Right lobe of liver (tissue), 6 donors: ENCODE measurements at regions not wholly inside any gene's neighbourhood (a gene's known extent, or its start where the extent isn't known, plus 50 kb on each side); places are given as distances from the start of the nearest gene placed in this dataset.

Experiments
- ATAC-seq, 4 donors: fragments of 200-7000 bp; cut with Tn5 transposase; one replicate each; pipeline ENCODE4 v1.9.1; 2020; ENCODE audit warnings: mild to moderate bottlenecking in 4 of 4, moderate library complexity in 4 of 4
- DNase-seq, 3 donors: peaks; one replicate each; pipeline ENCODE4 v3.0.0-alpha.2; 2020
- H3K27ac ChIP-seq, 3 donors: fragments of 200-600 bp; one replicate each; pipeline ENCODE4 v1.8.0; 2022
- H3K27me3 ChIP-seq, 2 donors: fragments of 200-600 bp; one replicate each; pipeline ENCODE4 v1.8.0; 2022
- H3K36me3 ChIP-seq, 4 donors: fragments of 200-600 bp; sonication (generic) in 1 of 4; one replicate each; pipeline versions ENCODE4 v1.5.1 to v1.8.0; 2017 to 2022; ENCODE audit warnings: control low read depth in 1 of 4
- H3K4me1 ChIP-seq, 4 donors: fragments of 200-600 bp; sonication (generic) in 1 of 4; one replicate each; pipeline versions ENCODE4 v1.5.1 to v1.8.0; 2017 to 2022; ENCODE audit warnings: control low read depth in 1 of 4
- H3K4me3 ChIP-seq, 3 donors: fragments of 200-600 bp; one replicate each; pipeline ENCODE4 v1.8.0; 2022
- H3K9me3 ChIP-seq, 4 donors: fragments of 200-600 bp; sonication (generic) in 1 of 4; one replicate each; pipeline versions ENCODE4 v1.5.1 to v1.8.0; 2017 to 2022; ENCODE audit warnings: control low read depth in 1 of 4
- POLR2A ChIP-seq: fragments of 450-650 bp; IDR thresholded peaks from one replicate; pipeline ENCODE4 v1.6.1; 2017; ENCODE audit warnings: antibody characterized with exemption, mild to moderate bottlenecking
- WGBS: methylation state at CpG from one replicate; pipeline ENCODE4 v1.1.6; 2018; ENCODE audit warnings: low coverage, low lambda C conversion rate; ENCODE audit not compliant: insufficient coverage; ENCODE audit errors: missing lambda C conversion rate; 5-methylcytosine and 5-hydroxymethylcytosine counted together
- intact Hi-C, 2 donors: fragments of 100-400 bp; cut with DNase I; formaldehyde crosslinking; loops; one replicate each; pipeline versions ENCODE4 v1.11.2 to v1.14.1; 2022
- TF ChIP-seq, protein P1 (sequence below), 4 donors: fragments of 200-600 bp in 3 of 4; fragments of 450-650 bp in 1 of 4; IDR thresholded peaks; one replicate each; pipeline versions ENCODE4 v1.5.1 to v1.8.0; 2016 to 2022; ENCODE audit warnings: antibody characterized with exemption in 4 of 4, mild to moderate bottlenecking in 2 of 4
- donor health status: DM: no; HTN: yes; CAD: no.
- donor health status: DM: no; HTN: no; CAD: no.
- donor health status: DM: no; HTN: no; CAD: no.
- donor health status: DM: no; HTN: yes; CAD: no.
- donor health status: DM: no; HTN: yes; CAD: no.

DNA sequence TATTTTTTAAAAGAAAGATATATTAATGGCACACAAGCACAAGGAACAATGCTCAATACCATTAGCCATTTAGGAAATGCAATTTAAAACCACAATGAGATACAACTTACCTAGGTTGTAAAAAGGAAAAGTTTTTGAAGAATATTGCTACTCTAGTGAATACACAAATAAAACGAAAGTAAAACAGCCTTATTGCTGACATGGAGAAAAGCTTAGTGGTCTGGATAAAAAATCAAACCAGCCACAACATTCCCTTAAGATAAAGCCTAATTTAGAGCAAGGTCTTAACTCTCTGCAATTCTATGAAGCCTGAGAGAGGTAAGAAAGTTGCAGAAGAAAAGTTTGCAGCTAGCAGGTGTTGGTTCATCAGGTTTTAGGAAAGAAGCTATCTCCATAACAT, 892.7 kb upstream of the ALCAM start:
- Histone ChIP-seq H3K4me1 (no peaks in the 10 kb centered on the region), H3K36me3 (no peaks in the 10 kb centered on the region), H3K4me3 (no peak overlapping the region), H3K27ac (no peak overlapping the region), H3K27me3 (no peaks in the 10 kb centered on the region), H3K9me3 (no peaks in the 10 kb centered on the region)
- ATAC-seq (no peak), DNase-seq (no peak)
- 38% methylated on average over 1 of the region's 1 CpG for WGBS
- intact Hi-C loops: no loop called here
- no peak for TF ChIP-seq POLR2A
- TF ChIP-seq, protein P1, sequence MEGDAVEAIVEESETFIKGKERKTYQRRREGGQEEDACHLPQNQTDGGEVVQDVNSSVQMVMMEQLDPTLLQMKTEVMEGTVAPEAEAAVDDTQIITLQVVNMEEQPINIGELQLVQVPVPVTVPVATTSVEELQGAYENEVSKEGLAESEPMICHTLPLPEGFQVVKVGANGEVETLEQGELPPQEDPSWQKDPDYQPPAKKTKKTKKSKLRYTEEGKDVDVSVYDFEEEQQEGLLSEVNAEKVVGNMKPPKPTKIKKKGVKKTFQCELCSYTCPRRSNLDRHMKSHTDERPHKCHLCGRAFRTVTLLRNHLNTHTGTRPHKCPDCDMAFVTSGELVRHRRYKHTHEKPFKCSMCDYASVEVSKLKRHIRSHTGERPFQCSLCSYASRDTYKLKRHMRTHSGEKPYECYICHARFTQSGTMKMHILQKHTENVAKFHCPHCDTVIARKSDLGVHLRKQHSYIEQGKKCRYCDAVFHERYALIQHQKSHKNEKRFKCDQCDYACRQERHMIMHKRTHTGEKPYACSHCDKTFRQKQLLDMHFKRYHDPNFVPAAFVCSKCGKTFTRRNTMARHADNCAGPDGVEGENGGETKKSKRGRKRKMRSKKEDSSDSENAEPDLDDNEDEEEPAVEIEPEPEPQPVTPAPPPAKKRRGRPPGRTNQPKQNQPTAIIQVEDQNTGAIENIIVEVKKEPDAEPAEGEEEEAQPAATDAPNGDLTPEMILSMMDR (IDR thresholded peaks at IDR 0.05): no peak

DNA sequence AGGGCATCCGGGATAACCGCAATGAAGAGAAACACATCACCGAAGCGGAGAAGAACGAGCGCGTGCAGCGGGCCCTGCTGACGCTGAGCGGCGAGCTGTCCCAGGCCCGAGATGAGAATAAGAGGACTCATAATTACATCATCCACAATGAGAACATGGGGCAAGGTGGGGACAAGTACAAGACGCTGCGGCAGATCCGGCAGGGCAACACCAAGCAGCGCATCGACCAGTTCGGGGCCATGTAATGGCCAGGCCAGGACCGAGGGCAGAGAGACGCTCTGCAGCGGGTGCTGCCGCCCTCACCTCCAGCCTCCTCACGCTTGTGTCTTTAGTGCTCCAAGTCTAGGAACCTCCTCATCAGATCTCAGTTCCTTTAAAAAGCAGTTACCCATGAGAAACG, 863.7 kb upstream of the ALCAM start:
- DNase-seq: no peak

DNA sequence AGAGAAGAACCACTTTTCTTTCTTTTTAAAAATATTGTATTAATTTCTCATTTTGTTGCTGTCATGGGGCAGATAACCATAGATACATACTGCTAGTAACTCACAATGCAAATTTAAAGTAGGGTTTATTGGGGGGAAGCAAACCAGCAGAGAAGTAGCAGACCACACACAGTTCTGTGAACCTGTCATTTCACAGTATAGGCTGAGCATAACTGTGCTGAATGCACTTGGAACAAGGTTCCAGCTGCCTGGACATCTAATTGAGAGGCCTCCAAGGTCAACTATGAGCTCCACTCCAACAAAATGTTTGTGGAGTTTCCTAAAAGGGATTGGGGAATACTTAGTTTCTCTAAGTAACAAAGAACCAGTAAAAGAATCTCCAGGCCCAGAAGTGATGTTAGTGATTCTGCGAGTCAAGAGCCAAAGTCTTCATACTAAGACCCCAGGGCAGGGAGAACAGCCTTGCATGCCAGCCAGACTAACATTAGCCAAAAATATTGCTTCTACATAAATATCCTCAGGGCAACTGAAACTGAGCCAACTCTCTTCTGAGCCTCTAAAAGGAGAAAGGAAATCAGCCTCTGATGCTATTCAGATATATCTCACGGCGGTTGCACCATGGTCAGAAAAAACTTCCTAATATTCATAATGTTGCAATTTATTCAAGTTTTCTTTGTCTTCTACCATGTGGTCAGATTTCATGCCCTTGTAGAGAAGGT, 856.4 kb upstream of the ALCAM start:
- DNase-seq: no peak
- Histone ChIP-seq H3K36me3 (no peaks in the 10 kb centered on the region), H3K27me3 (no peaks in the 10 kb centered on the region), H3K4me1 (no peaks in the 10 kb centered on the region), H3K27ac (no peak overlapping the region), H3K4me3 (no peak overlapping the region), H3K9me3 (no peaks in the 10 kb centered on the region)
- WGBS: 89% methylated on average over 3 of the region's 3 CpGs
- no peak for ATAC-seq
- intact Hi-C loops: no loop called here
- no peak for TF ChIP-seq POLR2A
- TF ChIP-seq, protein P1 (IDR thresholded peaks at IDR 0.05): no peak

More for the DNA sequence above, 863.7 kb upstream of the ALCAM start:
- H3K4me3 ChIP-seq: no peak overlapping the region
- ATAC-seq: peak in 1 of 4 donors; percentile 26
- H3K27me3 ChIP-seq: no peaks in the 10 kb centered on the region
- TF ChIP-seq, protein P1 (IDR thresholded peaks at IDR 0.05): no peak
- TF ChIP-seq POLR2A: no peak
- intact Hi-C loops: no loop called here
- no peaks in the 10 kb centered on the region for H3K9me3 ChIP-seq
- H3K4me1 ChIP-seq: no peaks in the 10 kb centered on the region
- H3K36me3 ChIP-seq: no peaks in the 10 kb centered on the region
- H3K27ac ChIP-seq: no peak overlapping the region
- WGBS: 91% methylated on average over 18 of the region's 24 CpGs

DNA sequence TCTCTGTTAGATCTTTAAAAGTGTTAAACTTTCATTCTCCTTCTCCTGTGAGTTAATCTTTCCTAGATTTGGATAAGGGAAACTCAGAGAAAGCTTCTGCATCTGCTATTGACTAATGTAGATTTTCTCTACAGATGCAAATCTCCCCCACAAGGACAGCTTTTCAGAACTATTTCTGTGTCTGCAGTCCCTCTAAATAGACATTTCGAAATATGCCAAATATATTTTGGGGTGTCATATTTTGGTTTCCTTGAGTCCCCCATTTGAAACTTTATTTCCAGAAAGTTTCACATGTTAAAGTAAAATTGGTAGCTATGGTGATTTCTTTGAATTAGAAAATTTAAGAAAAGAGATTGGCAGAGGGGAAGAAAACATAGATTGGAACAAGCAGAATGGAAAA, 852.3 kb upstream of the ALCAM start:
- no peak for ATAC-seq
- WGBS: 42% methylated on average over 1 of the region's 1 CpG
- intact Hi-C loops: no loop called here

More for the DNA sequence above, 852.3 kb upstream of the ALCAM start:
- TF ChIP-seq, protein P1 (IDR thresholded peaks at IDR 0.05): no peak
- no peak for TF ChIP-seq POLR2A
- no peaks in the 10 kb centered on the region for H3K9me3 ChIP-seq
- no peaks in the 10 kb centered on the region for H3K27me3 ChIP-seq
- no peaks in the 10 kb centered on the region for H3K36me3 ChIP-seq
- H3K4me1 ChIP-seq: no peaks in the 10 kb centered on the region
- no peak overlapping the region for H3K27ac ChIP-seq
- no peak overlapping the region for H3K4me3 ChIP-seq
- no peak for DNase-seq
